Mammary epithelial cell (primary cell): ENCODE measurements at regions not wholly inside any gene's neighbourhood (a gene's known extent, or its start where the extent isn't known, plus 50 kb on each side); places are given as distances from the start of the nearest gene placed in this dataset.

Source experiments
- CTCF ChIP-seq, 2 donors: IDR thresholded peaks in 1 of 2; conservative IDR thresholded peaks in 1 of 2; 2 replicates each; pipeline ENCODE4 v1.5.1; 2011 to 2012; ENCODE audit warnings: inconsistent platforms in 2 of 2, low read length in 2 of 2, mild to moderate bottlenecking in 2 of 2, control low read depth in 1 of 2, low read depth in 1 of 2; ENCODE audit not compliant: insufficient read depth in 1 of 2; ENCODE audit errors: extremely low read depth in 1 of 2
- EZH2 ChIP-seq: IDR thresholded peaks from 2 replicates; pipeline ENCODE4 v1.6.1; 2012; ENCODE audit warnings: low read length, inconsistent platforms, borderline replicate concordance

DNA sequence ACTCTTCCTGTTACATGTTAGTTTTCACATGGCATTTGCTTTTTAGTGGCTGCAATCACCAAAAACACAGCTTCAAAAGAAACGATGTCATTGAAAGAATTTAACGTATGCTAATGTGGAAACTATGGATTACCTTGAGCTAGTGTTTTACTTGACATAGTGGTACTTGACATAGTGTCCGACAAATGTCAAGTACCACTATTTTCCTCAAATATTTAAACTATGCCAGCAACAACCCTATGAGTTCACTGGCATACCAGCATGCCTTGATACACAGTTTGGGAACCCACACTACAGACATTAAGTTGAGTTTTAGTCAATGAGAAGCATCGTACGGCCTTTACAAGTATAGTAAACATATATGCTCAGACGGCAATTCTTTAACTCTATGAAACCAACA lies 560.3 kb downstream of the GALC start:
- TF ChIP-seq CTCF (conservative IDR thresholded peaks at IDR 0.05 in 1 of 2, IDR thresholded peaks at IDR 0.05 in 1 of 2; ENCODE audit: extremely low read depth in 1 of 2, insufficient read depth in 1 of 2, low read depth in 1 of 2, low read length in 2 of 2) = no peak
- no peak for TF ChIP-seq EZH2
